MM.1S (cell line): ENCODE measurements at regions not wholly inside any gene's neighbourhood (a gene's known extent, or its start where the extent isn't known, plus 50 kb on each side); places are given as distances from the start of the nearest gene placed in this dataset.

Experiments
- DNase-seq: peaks from one replicate; pipeline ENCODE4 v3.0.0-alpha.2; 2015
- H2AFZ ChIP-seq: fragments of 300-600 bp; sonication (generic); 2 replicates; pipeline ENCODE4 v1.6.0; 2016; ENCODE audit warnings: antibody characterized with exemption, low read length
- H3F3A ChIP-seq: fragments of 300-600 bp; sonication (generic); 2 replicates; pipeline ENCODE4 v1.6.1; 2016; ENCODE audit warnings: mild to moderate bottlenecking, antibody characterized with exemption, low read length, moderate library complexity, mixed read lengths; ENCODE audit not compliant: insufficient read depth
- H3K27ac ChIP-seq: fragments of 300-600 bp; sonication (generic); 2 replicates; pipeline ENCODE4 v1.5.1; 2016; ENCODE audit warnings: mild to moderate bottlenecking, low read length
- H3K27me3 ChIP-seq: fragments of 300-600 bp; sonication (generic); replicated peaks from 2 replicates; pipeline ENCODE4 v1.6.0; 2016; ENCODE audit warnings: low read length; ENCODE audit not compliant: insufficient read depth
- H3K36me3 ChIP-seq: fragments of 300-600 bp; sonication (generic); replicated peaks from 2 replicates; pipeline ENCODE4 v1.6.1; 2016; ENCODE audit warnings: mild to moderate bottlenecking, low read length, mixed read lengths; ENCODE audit not compliant: insufficient read depth
- H3K4me1 ChIP-seq: fragments of 300-600 bp; sonication (generic); 2 replicates; pipeline ENCODE4 v1.6.1; 2016; ENCODE audit warnings: low read length, mixed read lengths
- H3K4me2 ChIP-seq: fragments of 300-600 bp; sonication (generic); 2 replicates; pipeline ENCODE4 v1.6.0; 2016; ENCODE audit warnings: low read depth, low read length
- H3K4me3 ChIP-seq: fragments of 300-600 bp; sonication (generic); 2 replicates; pipeline ENCODE4 v1.5.1; 2016; ENCODE audit warnings: low read length, mixed read lengths
- H3K79me2 ChIP-seq: fragments of 300-600 bp; sonication (generic); 2 replicates; pipeline ENCODE4 v1.6.1; 2016; ENCODE audit warnings: mixed run types, low read length, mixed read lengths
- H3K9ac ChIP-seq: fragments of 300-600 bp; sonication (generic); 2 replicates; pipeline ENCODE4 v1.6.1; 2016; ENCODE audit warnings: low read length, mixed read lengths
- H3K9me2 ChIP-seq: fragments of 300-600 bp; sonication (generic); replicated peaks from 2 replicates; pipeline ENCODE4 v1.6.1; 2016; ENCODE audit warnings: mild to moderate bottlenecking, low read length, mixed read lengths; ENCODE audit not compliant: insufficient read depth
- H3K9me3 ChIP-seq: fragments of 300-600 bp; sonication (generic); replicated peaks from 2 replicates; pipeline ENCODE4 v1.6.1; 2016; ENCODE audit warnings: mild to moderate bottlenecking, low read length, mixed read lengths; ENCODE audit not compliant: insufficient read depth
- H4K20me1 ChIP-seq: fragments of 300-600 bp; sonication (generic); 2 replicates; pipeline ENCODE4 v1.6.1; 2016; ENCODE audit warnings: mild to moderate bottlenecking, low read length, moderate library complexity, mixed read lengths; ENCODE audit not compliant: insufficient read depth
- EZH2 ChIP-seq: fragments of 300-600 bp; sonication (generic); optimal IDR thresholded peaks from 2 replicates; pipeline ENCODE3; 2017; ENCODE audit warnings: low read depth, mild to moderate bottlenecking, antibody characterized with exemption, low read length, mixed read lengths
- EZH2phosphoT487 ChIP-seq: fragments of 300-600 bp; sonication (generic); IDR thresholded peaks from 2 replicates; pipeline ENCODE4 v1.6.1; 2018; ENCODE audit warnings: antibody characterized with exemption, low read length
- TF ChIP-seq, protein P1 (sequence below): fragments of 300-600 bp; sonication (generic); IDR thresholded peaks from 2 replicates; pipeline ENCODE4 v1.5.1; 2016; ENCODE audit warnings: antibody characterized with exemption, low read length, mixed read lengths

GRCh38 chr5:114308017-114308416 lies 53.9 kb upstream of the KCNN2 start:
- Histone ChIP-seq H3K9me2 (no peaks in the 10 kb centered on the region), H3F3A (no peaks in the 10 kb centered on the region), H3K9ac (no peak overlapping the region), H2AFZ (no peak overlapping the region), H3K9me3 (no peaks in the 10 kb centered on the region), H3K4me1 (no peaks in the 10 kb centered on the region), H3K27ac (no peak overlapping the region), H3K79me2 (no peaks in the 10 kb centered on the region), H3K27me3 (no peaks in the 10 kb centered on the region), H3K4me2 (no peak overlapping the region), H3K4me3 (no peak overlapping the region), H3K36me3 (no peaks in the 10 kb centered on the region), H4K20me1 (no peaks in the 10 kb centered on the region)
- no peak for DNase-seq
- TF ChIP-seq, protein P1, sequence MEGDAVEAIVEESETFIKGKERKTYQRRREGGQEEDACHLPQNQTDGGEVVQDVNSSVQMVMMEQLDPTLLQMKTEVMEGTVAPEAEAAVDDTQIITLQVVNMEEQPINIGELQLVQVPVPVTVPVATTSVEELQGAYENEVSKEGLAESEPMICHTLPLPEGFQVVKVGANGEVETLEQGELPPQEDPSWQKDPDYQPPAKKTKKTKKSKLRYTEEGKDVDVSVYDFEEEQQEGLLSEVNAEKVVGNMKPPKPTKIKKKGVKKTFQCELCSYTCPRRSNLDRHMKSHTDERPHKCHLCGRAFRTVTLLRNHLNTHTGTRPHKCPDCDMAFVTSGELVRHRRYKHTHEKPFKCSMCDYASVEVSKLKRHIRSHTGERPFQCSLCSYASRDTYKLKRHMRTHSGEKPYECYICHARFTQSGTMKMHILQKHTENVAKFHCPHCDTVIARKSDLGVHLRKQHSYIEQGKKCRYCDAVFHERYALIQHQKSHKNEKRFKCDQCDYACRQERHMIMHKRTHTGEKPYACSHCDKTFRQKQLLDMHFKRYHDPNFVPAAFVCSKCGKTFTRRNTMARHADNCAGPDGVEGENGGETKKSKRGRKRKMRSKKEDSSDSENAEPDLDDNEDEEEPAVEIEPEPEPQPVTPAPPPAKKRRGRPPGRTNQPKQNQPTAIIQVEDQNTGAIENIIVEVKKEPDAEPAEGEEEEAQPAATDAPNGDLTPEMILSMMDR: no peak
- TF ChIP-seq EZH2phosphoT487: no peak
- TF ChIP-seq EZH2: no peak

DNA sequence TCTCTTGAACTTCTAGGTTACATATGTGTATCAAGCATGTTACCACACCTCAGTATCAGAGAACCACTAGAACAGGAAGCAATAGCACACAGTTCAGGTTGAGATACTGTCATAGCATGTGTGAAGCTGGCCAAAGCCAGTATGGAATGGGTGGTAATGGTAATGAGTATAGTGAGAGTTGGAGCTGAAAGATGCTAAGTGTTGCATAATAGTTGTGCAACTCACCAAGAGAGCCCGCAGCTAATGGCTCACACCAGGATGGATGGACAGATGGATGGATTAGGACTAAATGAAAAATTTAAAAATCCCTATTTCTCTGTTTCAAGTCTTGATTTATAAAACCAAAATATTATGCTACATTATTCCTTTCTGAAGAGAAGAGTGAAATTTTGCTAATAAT lies 53.4 kb upstream of the KCNN2 start:
- H3K36me3 ChIP-seq: no peaks in the 10 kb centered on the region
- H3K4me2 ChIP-seq: no peak overlapping the region
- no peaks in the 10 kb centered on the region for H4K20me1 ChIP-seq
- no peaks in the 10 kb centered on the region for H3K9me2 ChIP-seq
- H3F3A ChIP-seq: no peaks in the 10 kb centered on the region
- H3K4me3 ChIP-seq: no peak overlapping the region
- no peaks in the 10 kb centered on the region for H3K27me3 ChIP-seq
- H3K9me3 ChIP-seq: no peaks in the 10 kb centered on the region
- no peak overlapping the region for H2AFZ ChIP-seq
- H3K79me2 ChIP-seq: no peaks in the 10 kb centered on the region
- no peak for TF ChIP-seq EZH2phosphoT487
- TF ChIP-seq EZH2: no peak
- TF ChIP-seq, protein P1: no peak
- H3K4me1 ChIP-seq: no peaks in the 10 kb centered on the region
- no peak for DNase-seq
- no peak overlapping the region for H3K9ac ChIP-seq
- H3K27ac ChIP-seq: no peak overlapping the region

DNA sequence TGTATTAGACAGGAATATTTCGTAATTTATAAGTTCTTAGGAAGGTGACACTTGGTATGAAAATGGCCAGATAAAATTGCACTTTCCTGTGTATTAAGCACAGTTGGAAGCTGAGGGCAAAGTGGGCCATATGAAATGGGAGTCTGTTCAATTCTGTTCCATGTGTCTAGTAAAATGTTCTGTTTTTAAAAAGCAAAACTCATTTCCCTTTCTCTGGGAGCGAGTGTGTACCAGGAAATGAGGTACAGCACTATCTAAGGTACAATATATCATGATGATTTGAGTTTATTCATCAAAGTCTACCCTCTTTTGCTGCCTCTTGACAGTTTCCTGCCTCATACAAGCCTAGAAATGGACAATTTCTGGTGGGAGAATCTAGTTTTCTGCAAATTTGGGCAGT lies 51.2 kb upstream of the KCNN2 start:
- Histone ChIP-seq H4K20me1 (no peaks in the 10 kb centered on the region), H2AFZ (no peak overlapping the region), H3K4me2 (no peak overlapping the region), H3K79me2 (no peaks in the 10 kb centered on the region), H3K36me3 (no peaks in the 10 kb centered on the region), H3K27ac (no peak overlapping the region), H3K4me3 (no peak overlapping the region), H3K4me1 (no peaks in the 10 kb centered on the region), H3K27me3 (no peaks in the 10 kb centered on the region), H3K9me3 (no peaks in the 10 kb centered on the region), H3F3A (no peaks in the 10 kb centered on the region), H3K9ac (no peak overlapping the region), H3K9me2 (no peaks in the 10 kb centered on the region)
- DNase-seq: no peak
- TF ChIP-seq EZH2phosphoT487 (no peak), EZH2 (no peak)
- TF ChIP-seq, protein P1: no peak

DNA sequence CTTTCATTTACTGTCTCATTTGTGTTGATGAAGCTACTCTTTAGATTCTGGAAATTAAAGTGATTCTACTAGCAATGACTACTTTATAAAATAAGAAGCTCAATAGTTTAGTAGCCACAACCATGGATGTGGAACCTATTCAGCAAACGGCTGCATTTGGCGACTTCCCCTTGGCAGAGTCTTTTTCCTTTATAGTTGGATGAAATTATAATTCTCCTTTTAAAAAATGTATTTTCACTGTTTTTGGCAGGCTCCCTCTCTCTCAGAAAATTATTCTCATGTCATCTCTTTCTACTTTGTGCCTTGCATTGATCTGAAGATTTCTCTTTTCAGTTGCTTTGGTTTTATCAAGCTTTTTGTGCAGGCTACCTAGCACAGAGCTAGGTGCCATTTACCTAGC lies 50.6 kb upstream of the KCNN2 start:
- Histone ChIP-seq H3K27me3 (no peaks in the 10 kb centered on the region), H3K4me2 (no peak overlapping the region), H3K4me3 (no peak overlapping the region), H4K20me1 (no peaks in the 10 kb centered on the region), H3K36me3 (no peaks in the 10 kb centered on the region), H3K9me2 (no peaks in the 10 kb centered on the region), H3K79me2 (no peaks in the 10 kb centered on the region), H3F3A (no peaks in the 10 kb centered on the region), H3K4me1 (no peaks in the 10 kb centered on the region), H3K27ac (no peak overlapping the region), H3K9me3 (no peaks in the 10 kb centered on the region), H3K9ac (no peak overlapping the region), H2AFZ (no peak overlapping the region)
- DNase-seq: no peak
- TF ChIP-seq EZH2 (no peak), EZH2phosphoT487 (no peak)
- TF ChIP-seq, protein P1: no peak
